Spleen (tissue), 7 donors: ENCODE measurements at regions not wholly inside any gene's neighbourhood (a gene's known extent, or its start where the extent isn't known, plus 50 kb on each side); places are given as distances from the start of the nearest gene placed in this dataset.

Experiments used
- CTCF ChIP-seq, 11 experiments: fragments of 200-600 bp in 7 of 11; fragments of 450-650 bp in 4 of 11; sonication (generic) in 4 of 11; IDR thresholded peaks in 8 of 11; conservative IDR thresholded peaks in 3 of 11; 1 replicate in 7 of 11; 2 replicates in 4 of 11; pipeline versions ENCODE4 v1.4.0 to v1.8.0; 2016 to 2021; ENCODE audit warnings: antibody characterized with exemption in 11 of 11, inconsistent platforms in 4 of 11, mild to moderate bottlenecking in 1 of 11
- POLR2A ChIP-seq, 3 donors: fragments of 450-650 bp; IDR thresholded peaks; one replicate each; pipeline ENCODE4 v1.5.1; 2017; ENCODE audit warnings: antibody characterized with exemption in 3 of 3, mild to moderate bottlenecking in 1 of 3
- donor health status: DM: no; HTN: no; CAD: no; lungs with moderate emphysema.
- donor health status: DM: no; HTN: no; CAD: no.
- donor health status: DM: no; HTN: no; CAD: no.

GRCh38 chr6:33875141-33875581 lies 71.4 kb upstream of the MLN start:
- TF ChIP-seq CTCF (IDR thresholded peaks at IDR 0.05 in 8 of 11, conservative IDR thresholded peaks at IDR 0.05 in 3 of 11): no peak
- TF ChIP-seq POLR2A (IDR thresholded peaks at IDR 0.05): no peak
